GM18499 (cell line): ENCODE measurements at regions not wholly inside any gene's neighbourhood (a gene's known extent, or its start where the extent isn't known, plus 50 kb on each side); places are given as distances from the start of the nearest gene placed in this dataset.

Source experiments
- ATAC-seq: cut with Tn5 transposase; IDR thresholded peaks from one replicate; pipeline ENCODE4 v1.9.1; 2021; ENCODE audit warnings: moderate number of reproducible peaks; ENCODE audit not compliant: insufficient read depth, unreplicated experiment

DNA sequence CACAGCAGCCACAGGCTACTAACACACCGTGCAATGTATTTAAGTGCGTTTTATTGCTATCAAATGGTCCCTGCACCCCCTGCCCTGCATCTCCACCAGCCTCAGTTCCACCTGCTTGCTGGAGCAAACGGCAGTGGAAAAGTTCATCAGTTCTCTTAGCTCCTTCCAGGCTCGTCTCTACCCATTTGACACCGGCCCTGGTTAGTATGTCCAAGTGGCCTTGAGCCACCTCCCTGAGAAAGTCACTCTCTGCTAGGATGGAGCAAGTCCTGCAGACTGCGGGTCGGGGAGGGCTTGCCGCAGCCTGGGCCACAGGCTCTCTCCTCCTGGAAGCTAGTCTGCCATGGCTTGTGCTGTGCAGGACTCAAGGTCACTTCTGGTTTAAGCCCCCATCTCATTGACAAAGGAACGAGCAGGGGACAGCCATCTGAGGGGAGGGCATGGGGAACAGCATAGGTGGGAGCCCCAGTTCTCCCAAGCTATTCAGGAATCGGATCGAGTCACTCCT, 74.9 kb downstream of the RHOB start:
- no peak for ATAC-seq

DNA sequence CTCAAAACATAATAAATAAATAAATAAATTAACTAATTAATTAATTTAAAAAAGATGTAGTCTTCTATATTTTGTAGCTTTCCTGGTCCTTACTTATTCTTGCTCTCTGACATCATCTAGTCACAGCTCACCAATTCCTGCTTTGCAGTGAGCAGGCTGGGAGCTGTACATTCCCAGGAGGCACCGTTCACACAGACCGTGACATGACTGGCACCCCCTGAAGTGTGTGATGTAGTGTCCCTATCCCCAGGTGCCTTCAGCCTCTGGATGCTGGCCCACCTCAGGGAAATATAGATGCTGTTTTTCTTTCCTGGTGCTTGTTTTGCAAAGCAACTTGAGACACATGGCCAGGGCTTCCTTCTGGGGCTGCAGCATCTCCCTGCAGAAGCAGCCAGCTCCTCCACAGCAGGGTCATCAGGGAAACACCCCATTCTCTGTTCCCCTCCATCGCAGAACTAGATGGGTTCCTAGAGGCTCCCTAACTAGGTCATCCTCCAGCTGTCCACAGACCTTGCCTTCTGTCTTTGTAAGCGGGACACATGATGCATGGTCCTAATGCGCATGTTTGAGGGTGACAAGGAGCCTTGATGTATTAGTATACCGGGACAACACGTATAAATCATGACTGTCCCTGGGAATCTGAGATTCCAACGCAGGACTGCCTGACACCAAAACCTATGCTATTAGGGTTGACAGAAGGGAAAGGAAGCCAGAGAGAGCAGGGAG, 76.4 kb downstream of the RHOB start:
- no peak for ATAC-seq

DNA sequence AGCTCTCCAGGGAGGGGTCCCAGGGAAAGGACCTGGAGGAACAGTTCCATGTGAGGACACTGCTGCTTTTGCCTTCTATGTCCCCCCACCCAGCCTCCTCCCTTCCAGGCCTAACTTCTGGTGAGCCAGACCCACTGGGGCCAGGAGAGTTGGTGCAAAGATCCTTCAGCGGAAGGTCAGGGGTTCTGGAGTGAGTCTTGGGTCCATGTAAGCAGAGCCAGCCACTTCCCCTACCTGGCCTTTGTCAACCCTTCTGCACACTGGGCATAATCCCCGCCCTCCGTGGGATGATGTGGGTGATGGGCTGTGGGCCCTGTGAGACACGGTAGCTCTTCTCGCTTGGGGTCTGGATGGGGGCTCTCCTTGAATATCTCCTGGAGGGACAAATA, 76.9 kb downstream of the RHOB start:
- ATAC-seq, result no peak

GRCh38 chr2:20524412-20525040, 77.7 kb downstream of the RHOB start:
- ATAC-seq, result peak; percentile 40

DNA sequence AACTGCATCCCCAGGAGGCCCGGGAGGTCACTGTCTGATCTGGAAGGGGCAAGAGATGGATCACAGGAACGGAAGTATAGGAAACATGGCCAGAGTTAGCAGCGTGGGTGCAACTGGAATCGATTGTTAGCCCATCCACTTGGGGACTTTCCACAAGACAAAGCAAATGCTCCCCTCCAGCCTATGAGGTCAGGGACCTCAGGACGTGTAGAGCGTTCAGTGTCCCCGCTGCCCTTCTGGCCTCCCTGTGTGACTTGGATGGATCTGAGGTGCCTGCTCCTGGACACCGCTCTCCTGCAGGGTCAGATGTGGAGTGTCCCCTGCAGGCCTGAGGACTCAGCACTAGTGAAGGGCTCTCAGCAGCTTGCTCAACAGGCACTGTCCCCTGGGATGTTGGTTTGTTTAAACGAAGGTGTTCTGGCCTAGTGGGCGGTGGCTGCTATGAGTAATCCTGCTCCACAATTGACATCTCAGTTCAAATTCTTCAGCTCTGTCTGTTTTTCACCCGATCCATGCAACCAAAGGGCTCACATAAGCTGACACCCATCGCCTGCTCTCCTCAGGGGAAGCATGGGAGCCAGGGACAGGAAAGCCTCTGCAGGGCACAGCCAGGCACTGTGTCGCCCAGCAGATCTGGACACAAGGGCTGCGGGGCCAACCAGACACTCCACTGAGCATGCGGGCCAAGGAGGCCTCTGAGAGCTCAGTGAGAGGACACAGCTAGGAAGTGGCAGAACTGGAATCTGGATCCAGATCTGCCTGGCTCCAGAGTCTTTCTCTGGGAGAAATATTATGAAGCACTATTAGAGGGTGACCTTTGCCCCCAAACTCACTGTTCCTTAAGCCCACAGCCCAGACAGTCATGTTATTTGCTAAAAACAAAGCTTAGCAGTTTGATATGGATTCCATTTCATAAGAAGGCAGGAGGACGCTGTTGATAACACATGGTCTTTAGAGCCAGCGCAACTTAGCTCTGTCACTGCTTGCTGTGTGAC, 78.5 kb downstream of the RHOB start:
- ATAC-seq, result peak; percentile 91

- ATAC-seq, result no peak
Observed at GRCh38 chr2:20526160-20526559, 79.3 kb downstream of the RHOB start.

DNA sequence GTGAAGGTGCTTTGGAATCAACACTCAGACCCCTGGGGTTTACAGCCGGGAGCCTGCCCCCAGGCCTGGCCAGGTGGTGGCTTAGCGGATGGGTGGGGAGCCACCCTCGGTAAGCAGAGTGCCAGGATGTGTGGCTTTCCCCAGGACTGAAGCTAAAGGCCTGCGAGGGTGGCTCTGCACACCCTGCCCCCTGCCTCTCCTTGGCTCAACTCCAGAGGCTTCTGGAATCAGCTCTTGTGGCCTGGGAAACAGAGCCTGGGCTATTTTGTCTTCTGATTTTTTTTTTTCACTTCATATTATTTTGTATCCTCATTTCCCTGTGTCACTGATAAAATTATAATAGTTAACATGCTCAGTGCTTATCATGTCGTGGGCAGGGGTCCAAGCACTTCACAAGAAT, 79.8 kb downstream of the RHOB start:
- no peak for ATAC-seq

DNA sequence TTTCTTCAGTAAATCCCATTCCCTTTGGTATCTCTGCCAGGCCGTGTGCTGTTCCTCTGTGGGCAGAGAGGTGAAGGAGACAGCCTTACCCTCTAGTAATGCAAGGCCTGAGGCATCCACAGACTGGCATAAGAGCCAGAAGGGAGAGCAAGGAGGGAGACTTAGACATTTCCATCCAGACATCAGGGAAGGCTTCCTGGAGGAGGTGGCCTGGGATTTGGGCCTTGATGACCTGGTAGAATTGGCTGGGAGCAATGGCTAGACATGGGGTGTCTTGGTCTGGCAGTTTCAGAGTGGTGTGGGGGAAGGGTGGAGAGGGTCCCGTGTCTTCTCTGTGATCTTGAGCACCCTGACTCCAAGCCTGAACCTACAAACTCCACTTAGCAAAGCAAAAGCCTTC, 81.8 kb downstream of the RHOB start:
- ATAC-seq, result no peak

DNA sequence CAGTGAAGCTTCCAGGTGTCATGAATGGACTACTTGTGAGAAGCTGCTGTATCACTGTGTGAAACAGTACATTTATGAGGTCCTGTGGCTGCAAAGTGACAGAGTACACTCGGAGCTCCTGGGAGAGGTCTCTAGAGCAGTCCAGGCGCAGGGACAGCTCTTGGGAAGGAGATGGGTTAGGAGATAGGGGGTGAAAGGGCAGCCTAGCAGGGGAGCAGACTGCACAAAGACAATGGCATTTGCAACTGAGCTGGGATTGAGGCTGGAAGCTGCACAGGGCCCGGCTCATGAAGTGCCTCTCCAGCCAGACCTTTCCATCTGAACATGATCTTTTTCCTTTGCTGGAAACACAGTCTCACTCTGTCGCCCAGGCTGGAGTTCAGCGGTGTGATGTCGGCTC, 83.6 kb downstream of the RHOB start:
- ATAC-seq, result no peak

- no peak for ATAC-seq
Observed at GRCh38 chr2:20531633-20532262, 84.9 kb downstream of the RHOB start.

- no peak for ATAC-seq
Observed at GRCh38 chr2:20532634-20533437, 86.0 kb downstream of the RHOB start.

DNA sequence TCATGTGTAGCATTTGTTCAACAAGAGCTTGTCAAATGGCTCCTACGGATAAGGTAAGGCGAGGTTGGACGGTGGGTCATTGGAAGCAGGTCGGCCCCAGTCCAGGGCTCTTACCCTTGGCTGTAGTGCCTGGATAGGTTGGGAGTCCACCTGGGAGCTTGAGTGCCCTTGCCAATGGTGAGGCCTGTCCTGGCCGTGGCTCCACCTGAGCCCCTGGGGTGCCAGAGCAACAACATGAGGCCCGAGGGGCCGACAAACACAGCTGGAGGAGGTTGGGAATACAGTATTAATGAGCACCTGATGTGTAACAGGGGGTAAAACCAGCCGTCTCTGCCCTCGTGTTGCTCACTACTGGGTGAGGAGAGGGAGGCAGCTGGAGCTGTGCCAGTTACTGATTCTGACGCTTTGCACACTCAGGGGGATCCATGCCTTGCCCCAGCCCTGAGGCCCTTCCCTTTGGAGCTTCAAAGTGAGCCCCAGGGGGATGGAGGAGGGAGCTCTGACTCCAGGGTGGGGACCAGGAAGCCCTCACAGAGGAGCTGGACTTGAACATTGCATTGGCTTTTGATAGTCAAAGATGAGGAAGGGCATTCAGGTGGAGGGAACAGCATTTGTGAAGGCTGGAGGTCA, 87.2 kb downstream of the RHOB start:
- no peak for ATAC-seq

- no peak for ATAC-seq
Observed at GRCh38 chr2:20534913-20535801, 88.3 kb downstream of the RHOB start.

DNA sequence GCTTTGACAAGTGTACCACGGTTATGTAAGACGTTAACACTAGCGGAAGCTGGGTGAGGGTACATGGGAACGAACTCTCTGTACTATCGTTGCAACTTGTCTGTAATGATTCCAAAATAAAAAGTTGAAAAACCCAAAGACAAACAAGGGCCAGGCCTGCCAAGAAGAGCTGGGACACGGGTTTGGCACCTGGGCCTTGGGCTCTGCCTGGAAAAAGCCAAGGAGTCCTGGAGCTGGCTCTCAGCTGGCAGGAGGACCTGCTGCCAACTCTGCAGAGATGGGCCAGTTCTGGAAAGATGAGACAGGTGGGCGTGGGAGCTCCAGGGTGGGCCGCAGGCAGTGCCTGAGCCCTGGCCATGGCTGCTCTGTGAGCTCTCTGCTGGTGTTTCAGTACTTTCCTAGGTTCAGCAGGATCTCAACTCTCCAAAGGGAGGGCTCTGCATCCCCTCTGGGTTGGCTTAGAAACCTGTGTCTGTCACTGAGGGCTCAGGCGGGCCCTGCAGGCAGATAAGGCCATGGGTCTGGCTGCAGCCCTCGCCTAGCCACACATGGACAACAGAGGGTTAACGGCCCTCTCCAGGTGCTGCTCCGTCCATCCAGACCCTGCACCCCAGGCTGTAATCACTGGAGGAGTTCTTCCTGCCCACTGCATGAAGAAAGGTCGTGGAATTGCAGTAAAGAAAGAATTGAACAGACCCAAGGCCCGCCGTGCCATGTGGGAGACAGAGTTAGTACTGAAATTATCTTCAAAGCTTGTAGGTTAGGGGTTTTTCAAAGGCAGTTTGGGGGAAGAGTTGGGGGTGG, 89.9 kb downstream of the RHOB start:
- no peak for ATAC-seq

DNA sequence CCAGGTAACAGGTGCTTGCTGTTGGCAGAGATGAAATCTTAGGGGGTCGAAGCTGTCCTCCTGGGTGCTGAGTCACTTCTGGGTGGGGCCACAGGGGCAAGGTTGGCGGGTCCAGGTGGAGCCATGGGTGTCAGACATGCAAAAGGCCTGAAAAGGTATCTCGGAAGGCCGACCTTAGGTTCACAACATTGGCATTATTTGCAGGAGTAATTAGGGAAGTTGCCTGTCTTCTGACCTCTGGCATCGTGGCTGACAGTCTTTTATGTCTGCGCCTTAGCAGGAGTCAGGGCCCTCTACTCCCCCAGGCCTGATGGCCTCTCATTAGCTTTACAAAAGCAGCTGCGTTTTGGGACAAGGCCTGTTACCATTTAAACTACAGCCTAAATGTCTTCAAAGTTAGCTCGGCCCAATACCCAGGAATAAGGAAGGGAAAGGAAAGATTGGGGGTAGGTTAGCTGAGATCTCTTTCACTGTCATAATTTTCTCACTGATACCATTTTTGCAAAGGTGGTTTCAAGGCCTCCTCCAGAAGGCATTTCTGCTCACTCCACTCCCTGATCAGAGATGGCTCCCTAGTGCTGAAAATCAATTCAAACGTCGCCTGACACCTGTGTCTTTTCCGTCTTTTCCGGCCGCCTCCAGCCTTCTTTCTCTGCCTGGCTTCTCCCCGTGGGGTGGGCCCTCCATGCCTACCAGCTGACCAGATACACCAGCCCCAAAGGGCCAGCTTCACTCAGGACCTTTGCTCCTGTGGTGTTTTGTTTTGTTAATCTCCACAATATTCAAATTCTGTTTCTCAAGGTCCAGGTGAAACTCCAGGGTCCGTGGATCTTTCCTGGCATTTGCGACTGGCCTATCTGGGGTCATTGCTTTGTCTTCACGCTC, 90.8 kb downstream of the RHOB start:
- no peak for ATAC-seq
